GM18858 (cell line): ENCODE measurements at regions not wholly inside any gene's neighbourhood (a gene's known extent, or its start where the extent isn't known, plus 50 kb on each side); places are given as distances from the start of the nearest gene placed in this dataset.

Experiments
- ATAC-seq: cut with Tn5 transposase; IDR thresholded peaks from one replicate; pipeline ENCODE4 v1.9.1; 2021; ENCODE audit not compliant: unreplicated experiment

DNA sequence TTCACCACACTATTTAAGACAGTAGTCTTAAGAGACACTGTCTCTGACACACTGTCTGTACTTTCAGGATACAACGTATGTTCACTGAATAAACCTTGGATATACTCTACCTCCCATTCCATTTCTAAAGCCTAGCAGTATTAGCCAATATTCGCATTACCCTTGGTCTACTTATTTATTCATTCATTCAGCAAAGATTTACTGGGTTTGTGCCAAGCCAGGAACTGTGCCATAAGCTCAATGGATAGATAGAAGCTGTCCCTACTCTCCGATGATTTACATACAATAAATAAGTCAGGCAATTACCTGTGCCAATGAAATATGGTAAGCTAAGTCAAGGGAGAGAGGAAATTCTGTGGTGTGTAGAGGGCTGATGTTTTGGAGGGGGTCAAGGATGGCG is 195.2 kb upstream of the RAB4A start:
- no peak for ATAC-seq

- ATAC-seq, result no peak
Observed at GRCh38 chr1:229076195-229076594, 194.7 kb upstream of the RAB4A start.

- no peak for ATAC-seq
Observed at GRCh38 chr1:229079016-229079595, 191.8 kb upstream of the RAB4A start.

DNA sequence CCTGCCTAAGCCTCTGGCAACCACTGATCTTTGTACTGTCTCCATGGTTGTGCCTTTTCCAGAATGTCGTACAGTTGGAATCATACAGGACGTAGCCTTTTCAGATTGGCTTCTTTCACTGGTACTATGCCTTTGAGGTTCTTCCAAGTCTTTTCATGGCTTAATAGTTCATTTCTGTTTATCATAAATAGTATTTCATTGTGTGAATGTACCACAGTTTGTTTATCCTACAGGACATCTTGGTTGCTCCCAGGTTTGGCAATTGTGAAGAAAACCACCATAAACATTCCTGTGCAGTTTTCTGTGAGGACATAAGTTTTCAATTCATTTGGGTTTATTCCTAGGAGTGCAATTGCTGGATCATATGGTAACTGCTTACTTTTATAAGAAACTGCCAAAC is 190.6 kb upstream of the RAB4A start:
- ATAC-seq, result no peak

- no peak for ATAC-seq
Observed at GRCh38 chr1:229085291-229085690, 185.6 kb upstream of the RAB4A start.

DNA sequence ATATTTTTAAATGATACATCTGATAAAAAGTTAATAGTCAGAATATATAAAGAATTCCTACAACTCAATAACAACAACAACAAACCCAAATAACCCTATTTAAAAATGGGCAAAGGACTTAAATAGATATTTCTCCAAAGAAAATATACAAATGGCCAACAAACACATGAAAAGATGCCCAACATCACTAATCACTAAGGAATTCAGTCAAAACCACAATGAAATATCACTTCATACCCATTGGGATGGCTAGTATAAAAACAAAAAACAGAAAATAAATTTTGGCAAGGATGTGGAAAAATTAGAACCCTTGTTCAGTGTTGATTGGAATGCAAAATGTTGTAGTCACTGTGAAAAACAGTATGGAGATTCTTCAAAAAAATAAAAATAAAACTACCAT is 184.8 kb upstream of the RAB4A start:
- no peak for ATAC-seq

DNA sequence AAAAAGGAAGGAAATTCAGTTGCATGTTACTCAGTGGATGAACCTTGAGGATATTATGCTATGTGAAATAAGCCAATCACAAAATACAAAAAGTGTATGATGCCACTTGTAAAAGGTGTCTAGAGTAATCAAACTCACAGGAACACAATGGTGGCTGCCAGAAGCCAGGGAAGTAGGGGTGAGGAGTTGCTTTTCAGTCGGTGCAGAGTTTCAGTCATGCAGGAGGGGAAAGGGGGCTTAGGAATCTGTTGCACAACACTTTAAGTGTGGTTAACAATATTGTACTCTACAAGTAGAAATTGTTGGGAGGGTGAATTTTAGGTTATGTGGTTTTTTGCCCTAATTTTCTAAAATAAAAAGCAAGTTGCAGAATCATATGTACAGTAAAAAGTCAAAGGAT is 184.2 kb upstream of the RAB4A start:
- ATAC-seq, result no peak

DNA sequence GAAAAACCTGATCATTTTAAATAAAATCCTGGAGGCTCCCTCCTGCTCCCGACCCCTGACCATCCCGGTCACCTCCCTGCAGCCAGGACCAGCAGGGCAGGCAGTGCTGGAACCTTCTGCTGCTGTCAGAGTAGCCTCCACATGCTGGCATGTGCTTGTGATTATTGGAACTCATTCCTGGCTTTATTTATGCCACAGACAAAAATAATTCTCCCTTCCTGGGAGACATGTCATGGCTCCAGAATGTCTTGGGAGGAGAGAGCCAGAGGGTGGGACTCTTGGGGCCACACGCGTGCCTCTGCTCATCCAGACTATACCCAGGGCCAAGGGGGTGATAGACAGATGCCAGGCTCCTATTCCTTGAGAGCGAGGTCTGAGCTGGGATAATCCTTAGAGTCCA is 183.6 kb upstream of the RAB4A start:
- no peak for ATAC-seq

- ATAC-seq, result no peak
Observed at GRCh38 chr1:229087906-229088305, 183.0 kb upstream of the RAB4A start.

- ATAC-seq, result no peak
Observed at GRCh38 chr1:229088711-229089110, 182.2 kb upstream of the RAB4A start.

DNA sequence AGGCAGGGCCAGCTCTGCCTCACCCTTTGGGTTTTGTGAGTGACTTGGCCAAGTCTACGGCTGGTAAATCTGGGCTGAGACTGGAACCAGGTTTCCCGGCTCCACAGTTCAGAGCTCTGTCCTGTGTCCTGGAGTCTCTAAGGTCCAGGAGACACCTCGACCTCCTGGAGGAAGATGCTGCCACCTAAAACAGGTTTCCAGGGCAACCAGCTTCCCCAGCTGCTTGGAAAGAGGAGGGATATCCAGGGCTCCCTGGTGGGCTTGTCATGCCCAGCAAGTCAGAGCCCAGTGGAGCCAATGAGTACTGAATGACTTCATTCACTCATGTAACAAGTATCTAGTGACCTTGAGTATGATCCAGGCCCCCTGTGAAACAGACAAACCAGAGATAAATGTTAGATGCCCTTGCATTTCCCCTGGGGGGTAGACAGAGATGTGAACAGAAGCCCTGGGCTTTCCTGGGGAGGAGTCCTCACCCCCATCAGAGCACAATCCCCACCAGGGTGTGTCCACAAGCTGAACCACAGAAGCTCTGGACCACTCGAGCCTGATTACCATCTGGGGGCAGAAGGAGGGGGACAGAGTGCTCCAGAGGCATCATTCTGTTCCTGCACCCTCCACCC is 181.2 kb upstream of the RAB4A start:
- ATAC-seq, result no peak

DNA sequence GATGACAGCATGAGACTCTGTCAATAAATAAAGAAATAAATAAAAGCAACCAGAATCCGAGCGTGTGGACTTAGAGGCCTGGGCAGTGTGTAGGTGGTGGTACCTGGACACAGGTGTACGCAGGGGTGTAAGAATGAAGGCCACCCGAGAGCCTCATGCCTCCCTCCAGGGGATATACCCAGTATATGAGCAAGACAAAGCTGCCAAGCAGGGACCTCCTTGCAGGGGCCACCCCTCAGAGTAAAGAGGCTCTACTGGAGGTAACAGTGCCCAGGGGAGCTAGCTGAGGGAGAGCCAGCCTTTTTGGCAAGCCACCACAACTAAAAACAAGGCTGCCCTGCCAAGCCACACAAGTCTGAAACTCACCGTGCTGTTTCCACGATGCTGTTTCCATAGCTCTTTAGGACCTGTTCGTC is 179.2 kb upstream of the RAB4A start:
- no peak for ATAC-seq

DNA sequence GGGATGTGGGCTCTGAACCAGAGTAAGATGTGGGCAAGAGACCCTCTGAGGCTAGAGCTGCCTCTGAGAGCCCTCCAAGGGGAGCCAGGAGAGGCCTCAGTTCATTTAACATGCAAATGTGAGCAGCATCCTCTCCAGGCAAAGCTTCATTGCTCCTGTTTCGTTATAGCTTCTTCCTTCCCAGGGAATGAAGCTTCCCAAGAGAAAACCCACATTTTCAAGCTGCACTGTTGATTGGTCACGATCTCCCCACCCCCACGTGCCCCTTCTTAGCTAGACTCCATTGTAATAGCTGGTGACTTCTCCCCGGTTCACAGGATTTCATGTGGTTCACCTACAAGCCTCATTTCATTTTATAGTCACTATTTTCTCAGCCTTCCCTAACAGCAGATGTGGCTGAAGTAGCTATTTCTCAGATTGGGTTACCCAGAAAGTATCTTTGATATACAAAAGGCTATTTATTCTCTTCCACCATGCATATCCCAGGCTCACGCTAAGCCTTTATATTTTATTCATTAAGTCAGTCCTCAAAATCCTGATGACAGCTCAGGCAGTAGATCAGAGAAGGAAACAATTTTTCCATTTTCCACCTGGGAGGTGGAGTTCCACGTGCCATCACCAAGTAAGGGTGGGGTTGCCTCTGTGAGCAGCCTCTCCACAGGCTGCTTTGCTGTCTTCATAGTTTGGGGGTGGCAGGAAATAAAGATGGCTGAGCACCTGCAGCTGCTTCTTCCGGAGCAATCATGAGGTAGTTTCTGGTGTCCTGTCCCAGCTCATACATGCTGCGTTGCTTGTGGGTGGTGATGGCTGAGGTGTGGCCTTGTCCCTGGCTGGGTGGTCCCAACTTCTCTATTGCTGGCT is 178.3 kb upstream of the RAB4A start:
- no peak for ATAC-seq

GRCh38 chr1:229093238-229093540 is 177.7 kb upstream of the RAB4A start:
- no peak for ATAC-seq

DNA sequence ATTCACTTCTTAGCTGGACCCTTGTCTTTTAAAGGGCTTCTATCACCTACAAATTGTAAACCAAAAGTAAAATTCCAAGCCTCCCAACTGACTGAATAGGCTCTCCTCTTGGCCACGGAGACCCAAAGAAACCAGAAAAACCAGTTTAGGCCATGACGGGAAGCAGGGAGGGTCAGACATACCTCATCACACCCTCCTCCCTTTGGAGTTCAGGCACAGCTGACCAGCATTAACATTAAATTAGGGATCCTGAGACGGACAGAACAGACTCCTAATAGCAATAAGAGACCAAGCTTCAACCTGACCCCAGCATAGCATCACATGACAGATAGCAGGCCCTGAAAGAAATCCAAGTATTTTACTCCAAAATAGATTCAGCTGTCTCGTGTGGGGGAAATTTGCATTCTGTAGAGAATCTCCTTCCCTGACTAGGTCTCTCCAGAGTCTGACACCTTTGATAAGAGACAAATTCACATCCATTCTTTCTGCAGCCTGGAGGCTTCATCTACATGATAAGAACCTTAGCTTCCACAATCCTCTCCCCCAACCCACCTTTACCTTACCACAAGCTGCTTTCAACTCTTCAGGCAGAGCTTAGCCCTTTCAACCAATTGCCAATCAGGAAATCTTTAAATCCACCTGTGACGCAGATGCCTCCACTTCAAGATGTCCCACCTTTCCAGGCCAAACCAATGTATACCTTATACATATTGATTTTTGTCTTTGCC is 177.1 kb upstream of the RAB4A start:
- no peak for ATAC-seq

- ATAC-seq, result no peak
Observed at GRCh38 chr1:229094476-229095311, 176.2 kb upstream of the RAB4A start.

DNA sequence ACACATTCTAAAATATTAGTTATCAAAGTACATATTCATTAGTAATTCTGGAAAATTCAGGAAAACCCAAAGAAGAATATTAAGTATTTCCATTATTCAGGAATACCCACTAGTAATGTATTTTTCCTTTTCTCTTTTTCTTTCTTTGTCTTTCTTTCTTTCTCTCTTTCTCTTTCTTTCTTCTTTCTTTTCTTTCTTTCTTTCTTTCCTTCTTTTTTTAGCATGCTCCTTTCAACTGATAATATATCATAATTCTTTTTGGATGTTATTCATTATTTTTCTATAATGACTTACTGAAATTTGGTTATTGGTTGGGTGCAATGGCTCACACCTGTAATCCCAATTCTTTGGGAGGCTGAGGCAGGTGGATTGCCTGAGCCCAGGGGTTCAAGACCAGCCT is 175.6 kb upstream of the RAB4A start:
- ATAC-seq, result no peak

GRCh38 chr1:229097356-229097755 is 173.6 kb upstream of the RAB4A start:
- no peak for ATAC-seq

DNA sequence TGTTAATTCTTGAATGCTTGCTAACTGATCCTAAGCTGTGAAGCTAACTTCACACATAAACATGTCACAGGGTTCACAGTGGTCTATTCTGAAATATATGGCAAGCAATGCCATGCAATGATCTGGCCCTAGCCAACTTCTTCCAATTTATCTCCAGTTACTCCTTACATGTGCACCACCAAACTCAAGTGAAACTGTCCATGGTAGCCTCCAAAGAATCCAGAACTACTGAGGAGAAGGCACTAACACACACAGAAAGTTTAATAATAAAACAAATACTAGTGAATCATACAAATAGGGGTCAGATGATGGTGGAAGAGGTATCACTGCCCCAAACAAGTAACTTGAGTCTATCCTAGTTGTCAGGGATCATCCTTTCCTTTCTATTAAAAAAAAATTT is 172.6 kb upstream of the RAB4A start:
- ATAC-seq, result no peak

- no peak for ATAC-seq
Observed at GRCh38 chr1:229098903-229099578, 171.9 kb upstream of the RAB4A start.
